Prostate gland (tissue), 2 donors: ENCODE measurements at regions not wholly inside any gene's neighbourhood (a gene's known extent, or its start where the extent isn't known, plus 50 kb on each side); places are given as distances from the start of the nearest gene placed in this dataset.

Experiments used
- POLR2AphosphoS5 ChIP-seq: sonication (generic); formaldehyde crosslinking; IDR thresholded peaks from one replicate; pipeline ENCODE4 v1.6.1; 2017; ENCODE audit warnings: antibody characterized with exemption
- TF ChIP-seq, protein P1 (sequence below), 4 experiments: fragments of 200-600 bp in 2 of 4; fragments of 450-650 bp in 2 of 4; sonication (generic) in 2 of 4; IDR thresholded peaks; 1 replicate in 3 of 4; 2 replicates in 1 of 4; pipeline ENCODE4 v1.5.1; 2016 to 2019; ENCODE audit warnings: antibody characterized with exemption in 4 of 4, mild to moderate bottlenecking in 2 of 4, moderate library complexity in 2 of 4

DNA sequence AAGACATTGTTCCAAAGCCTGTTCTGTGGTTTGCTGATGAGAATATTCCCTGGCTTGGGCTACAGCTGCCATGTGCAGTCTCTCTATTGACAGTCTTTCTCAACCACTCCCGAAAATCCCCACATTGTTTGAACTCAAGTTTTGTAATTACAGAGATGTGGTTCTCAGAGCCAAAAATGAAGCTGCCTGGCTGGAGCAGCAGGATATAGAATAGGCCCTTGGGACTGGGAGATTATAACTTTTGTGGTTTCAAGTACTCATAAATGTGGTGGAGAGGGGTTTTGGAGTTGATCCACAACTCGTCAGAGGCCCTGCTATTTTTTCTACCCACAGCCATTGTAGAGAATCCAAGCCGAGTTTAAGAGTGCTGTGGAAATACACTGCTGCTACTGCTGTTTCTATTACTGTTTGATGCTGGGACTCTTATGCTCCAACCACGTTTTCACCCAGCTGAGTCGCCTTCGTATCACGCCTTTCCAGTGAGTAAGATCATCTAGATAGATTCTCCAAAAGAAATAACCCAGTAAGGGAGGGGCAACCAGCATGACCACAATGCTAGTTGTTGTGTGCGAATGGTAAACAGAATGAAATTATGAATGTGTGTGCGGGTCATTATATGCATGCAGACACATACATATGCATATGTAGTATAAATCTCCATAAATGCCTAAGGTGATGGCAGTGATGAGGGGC, 57.1 kb upstream of the ATXN3L start:
- TF ChIP-seq, protein P1, sequence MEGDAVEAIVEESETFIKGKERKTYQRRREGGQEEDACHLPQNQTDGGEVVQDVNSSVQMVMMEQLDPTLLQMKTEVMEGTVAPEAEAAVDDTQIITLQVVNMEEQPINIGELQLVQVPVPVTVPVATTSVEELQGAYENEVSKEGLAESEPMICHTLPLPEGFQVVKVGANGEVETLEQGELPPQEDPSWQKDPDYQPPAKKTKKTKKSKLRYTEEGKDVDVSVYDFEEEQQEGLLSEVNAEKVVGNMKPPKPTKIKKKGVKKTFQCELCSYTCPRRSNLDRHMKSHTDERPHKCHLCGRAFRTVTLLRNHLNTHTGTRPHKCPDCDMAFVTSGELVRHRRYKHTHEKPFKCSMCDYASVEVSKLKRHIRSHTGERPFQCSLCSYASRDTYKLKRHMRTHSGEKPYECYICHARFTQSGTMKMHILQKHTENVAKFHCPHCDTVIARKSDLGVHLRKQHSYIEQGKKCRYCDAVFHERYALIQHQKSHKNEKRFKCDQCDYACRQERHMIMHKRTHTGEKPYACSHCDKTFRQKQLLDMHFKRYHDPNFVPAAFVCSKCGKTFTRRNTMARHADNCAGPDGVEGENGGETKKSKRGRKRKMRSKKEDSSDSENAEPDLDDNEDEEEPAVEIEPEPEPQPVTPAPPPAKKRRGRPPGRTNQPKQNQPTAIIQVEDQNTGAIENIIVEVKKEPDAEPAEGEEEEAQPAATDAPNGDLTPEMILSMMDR (IDR thresholded peaks at IDR 0.05): no peak
- TF ChIP-seq POLR2AphosphoS5: peak; percentile 51
